IPS DF 4.7 (cell line): ENCODE measurements at regions not wholly inside any gene's neighbourhood (a gene's known extent, or its start where the extent isn't known, plus 50 kb on each side); places are given as distances from the start of the nearest gene placed in this dataset.
"Not testable (repeated sequence)": the region's sequence is repeated elsewhere in the genome, so short reads cannot be mapped to it uniquely, and the experiment has no call there.

Experiments
- DNase-seq: peaks from one replicate; pipeline ENCODE4 v3.0.0-alpha.2; 2013; ENCODE audit warnings: low spot score; ENCODE audit errors: extremely low read depth

DNA sequence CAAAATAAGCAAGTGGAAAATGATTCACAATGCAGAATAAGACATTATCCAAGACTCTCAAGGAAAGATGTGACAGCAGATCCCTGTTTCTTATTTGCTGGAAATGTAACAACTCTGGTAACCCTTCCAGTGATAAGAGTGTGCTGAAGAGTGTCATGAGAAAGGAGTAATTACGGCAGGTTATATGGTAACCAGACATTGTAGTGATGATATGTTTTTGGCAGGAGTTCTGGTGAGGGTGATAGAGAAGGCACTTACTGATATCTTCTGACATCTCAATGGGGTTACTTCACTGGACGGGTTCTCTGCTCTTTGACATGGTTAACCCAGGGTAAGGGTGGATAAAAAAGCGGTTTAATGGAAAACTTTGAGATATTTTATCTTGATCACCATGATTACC, 1270.9 kb downstream of the CDH11 start:
- no peak for DNase-seq

DNA sequence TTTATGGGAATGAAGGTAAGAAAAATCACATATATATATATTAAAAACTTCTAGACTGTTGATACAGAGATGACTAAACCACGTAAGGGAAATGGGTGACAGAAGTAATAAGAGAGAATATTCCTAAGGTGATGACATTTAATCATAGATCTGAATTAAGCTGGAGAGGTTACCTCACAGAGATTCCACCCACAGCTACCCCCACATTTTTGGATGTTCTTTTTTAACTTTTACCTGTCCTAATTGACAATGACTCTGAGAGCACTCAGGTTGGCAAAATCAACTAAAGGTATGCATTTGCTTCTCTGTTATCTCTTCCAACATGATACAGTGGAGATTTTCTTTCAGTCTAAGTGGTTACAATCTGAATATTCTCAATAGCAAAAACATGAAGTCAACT, 1280.6 kb downstream of the CDH11 start:
- DNase-seq, result no peak

DNA sequence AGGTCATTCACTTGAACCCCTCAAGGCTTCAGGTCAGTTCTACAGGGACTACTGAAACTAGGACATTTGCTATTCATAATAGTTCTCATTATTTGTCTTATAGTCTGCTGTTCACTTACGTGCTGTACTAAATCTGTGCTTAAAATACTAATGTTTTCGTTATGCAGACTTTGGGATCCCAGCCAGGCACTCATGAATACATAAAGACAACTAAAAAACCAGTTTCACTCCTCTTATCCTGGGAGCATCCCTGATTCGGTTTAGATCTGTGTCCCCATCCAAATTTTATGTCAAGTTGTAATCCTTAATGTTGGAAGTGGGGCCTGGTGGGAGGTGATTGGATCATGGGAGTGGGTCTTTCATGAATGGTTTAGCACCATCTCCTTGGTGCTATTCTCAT, 1291.8 kb downstream of the CDH11 start:
- DNase-seq, result no peak

DNA sequence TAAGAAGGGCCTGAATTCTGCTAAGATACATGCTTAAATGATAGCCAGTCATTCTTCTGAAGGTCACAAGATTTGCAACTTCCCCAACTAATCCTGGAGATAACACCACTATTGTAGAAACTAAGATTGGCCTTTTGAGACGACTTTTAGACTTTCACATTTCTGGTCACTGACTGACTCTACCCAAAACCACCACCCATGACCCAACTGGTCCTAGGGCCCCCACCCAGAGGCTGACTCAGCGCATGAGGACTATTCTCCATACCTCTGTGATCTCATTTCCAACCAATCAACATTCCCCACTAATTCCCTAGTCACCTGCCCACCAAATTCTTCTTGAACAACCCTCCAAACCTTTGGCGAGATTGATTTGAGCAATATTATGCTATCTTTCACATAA, 1299.0 kb downstream of the CDH11 start:
- no peak for DNase-seq

DNA sequence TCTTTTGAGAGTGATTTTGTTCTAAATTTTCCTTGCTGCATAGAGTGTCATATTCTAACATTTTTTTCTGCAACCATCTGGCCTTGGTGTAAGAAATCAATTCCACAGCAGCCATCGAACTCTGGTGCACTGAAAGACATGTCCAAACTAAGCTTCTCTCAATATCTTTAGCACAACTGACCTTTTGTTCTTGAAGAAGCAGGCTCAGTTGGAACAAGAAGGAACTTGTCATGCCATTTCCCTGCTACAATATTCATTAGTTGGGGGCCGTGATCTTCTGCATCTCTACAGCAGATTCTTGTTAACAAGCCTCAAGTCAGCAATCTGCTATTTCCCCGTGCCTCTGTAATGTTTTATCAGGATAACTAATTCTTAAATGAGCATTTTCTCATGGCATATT, 1305.6 kb downstream of the CDH11 start:
- no peak for DNase-seq

DNA sequence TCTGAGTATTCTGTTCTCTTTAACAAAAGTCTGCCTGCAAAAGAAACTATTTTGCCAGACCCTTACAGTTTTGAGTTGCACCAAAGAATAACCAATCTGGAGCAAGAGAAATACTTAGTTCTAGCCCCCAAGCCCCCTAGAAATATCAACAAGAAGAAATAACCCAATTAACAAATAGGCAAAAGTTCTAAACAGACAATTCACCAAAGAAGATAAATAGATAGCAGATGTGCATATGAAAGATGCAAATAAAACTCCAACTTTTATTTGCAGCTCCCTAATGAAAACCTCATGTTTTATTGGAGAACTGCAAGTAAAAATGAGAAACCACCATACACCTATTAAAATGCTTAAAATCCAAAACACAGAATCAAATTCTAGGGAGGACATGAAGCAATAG, 1308.0 kb downstream of the CDH11 start:
- DNase-seq, result no peak

DNA sequence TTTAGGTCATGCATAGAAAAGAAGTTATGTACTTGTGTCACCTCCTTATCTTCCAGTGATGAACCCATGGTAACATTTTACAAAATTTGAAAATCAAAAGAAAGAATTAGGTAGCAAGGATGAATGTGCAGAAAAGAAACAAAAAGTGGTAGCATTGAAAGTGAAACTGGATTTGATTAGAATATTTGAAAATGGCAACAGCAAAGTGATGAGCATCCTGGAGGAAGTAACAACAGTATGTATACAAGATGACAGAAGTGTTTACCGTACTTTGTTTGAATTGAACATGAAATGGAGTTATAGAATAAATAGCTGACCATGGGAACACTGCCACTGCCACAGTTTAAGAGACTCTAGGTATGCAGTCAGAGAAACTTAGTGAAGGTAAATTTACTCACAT, 1313.1 kb downstream of the CDH11 start:
- no peak for DNase-seq

DNA sequence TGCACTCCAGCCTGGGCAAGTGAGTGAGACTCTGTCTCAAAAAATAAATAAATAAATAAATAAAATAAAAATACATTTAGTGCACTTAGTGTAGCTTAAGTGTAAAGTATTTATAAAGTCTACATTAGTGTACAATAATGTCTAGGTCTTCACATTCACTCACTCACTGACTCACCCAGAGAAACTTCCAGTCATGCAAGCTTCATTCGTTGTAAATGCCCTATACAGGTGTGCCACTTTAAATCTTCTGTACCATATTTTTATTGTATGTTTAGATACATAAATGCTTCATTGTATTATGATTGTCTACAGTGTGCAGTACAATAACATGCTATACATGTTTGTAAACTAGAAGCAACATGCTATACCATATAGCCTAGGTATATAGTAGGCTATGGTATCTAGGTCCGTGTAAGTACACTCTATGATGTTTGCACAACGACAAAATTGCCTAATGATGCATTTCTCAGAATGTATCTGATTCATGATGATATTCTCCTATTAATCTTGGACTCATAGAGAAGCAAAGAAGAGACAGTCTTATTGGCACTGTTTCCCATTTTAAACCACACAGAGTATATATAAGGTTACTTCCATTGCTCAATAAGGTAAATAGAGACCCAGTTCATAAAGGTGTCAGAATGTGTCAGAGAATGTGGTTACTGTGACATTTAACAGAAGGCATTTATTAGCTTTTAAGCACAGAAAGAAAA, 1314.9 kb downstream of the CDH11 start:
- DNase-seq, result no peak

DNA sequence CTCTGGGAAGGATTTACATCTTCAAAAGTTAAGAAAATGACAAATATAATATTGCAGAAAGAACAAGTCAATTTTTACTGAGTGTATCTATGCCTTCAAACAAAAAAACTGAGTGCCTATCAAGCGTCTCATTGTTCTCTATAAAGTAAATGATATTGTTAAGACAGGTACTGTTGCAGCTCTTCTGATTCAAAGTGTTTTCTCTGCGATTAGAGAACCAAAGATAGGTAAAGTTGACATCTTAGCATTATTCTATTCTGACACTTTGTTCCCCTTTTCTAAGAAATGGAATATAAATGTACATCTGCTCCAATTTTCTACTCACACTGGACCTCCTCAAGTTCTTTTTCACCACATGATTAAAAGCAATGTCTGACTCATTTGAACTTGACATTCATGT, 1317.7 kb downstream of the CDH11 start:
- DNase-seq, result no peak

DNA sequence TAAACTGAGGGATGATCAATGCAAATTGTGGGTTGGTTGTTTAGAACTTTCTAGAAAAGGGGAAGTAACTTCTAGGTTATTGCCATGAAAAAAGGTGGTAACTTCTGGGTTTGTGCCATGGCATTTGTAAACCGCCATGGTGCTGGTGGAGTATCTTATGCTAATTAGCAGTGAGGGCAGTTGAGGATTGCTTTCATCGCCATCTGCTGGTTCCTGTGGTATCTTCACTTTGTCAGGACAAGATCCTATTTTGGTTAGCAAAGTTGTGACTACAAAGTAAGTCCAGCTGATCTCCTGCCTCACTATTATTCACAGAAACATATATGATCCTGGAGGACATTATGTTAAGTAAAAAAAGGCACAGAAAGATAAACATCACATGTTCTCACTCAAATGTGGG, 1332.3 kb downstream of the CDH11 start:
- DNase-seq, result no peak

DNA sequence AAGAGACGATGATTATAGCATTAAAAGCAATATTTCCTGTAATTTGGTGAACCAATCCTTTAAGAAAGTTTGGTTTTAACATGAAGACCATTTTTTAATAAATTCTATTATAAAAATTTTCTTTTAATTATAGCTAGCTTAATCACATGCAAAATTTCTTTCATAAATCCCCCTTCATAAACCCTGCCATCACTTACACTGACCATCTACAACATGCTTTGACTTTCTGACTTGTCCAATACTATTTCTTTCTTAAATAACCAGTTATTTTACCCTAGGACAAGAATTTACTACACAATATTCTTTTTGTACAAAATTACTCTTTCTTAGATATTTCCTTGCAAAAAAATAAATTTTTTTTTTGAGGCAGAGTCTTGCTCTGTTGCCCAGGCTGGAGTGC, 1334.8 kb downstream of the CDH11 start:
- no peak for DNase-seq

DNA sequence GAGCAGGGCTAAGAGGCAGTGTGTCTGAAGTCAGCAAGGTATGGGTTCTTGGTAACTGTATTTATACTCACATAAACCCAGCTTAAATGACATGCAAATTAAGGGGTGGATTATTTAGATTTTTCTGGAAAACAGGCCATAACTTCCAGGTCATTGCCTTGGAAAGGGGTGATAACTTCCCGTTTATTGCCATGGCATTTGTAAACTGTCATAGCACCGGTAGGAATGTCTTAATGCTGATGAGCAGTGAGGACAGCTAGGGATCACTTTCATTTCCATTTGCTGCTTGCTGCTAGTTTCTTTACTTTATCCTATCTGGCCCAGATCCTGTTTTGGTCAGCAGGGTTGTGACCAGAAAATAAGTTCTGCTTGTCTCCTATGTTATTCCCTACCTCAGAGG, 1336.7 kb downstream of the CDH11 start:
- no peak for DNase-seq

DNA sequence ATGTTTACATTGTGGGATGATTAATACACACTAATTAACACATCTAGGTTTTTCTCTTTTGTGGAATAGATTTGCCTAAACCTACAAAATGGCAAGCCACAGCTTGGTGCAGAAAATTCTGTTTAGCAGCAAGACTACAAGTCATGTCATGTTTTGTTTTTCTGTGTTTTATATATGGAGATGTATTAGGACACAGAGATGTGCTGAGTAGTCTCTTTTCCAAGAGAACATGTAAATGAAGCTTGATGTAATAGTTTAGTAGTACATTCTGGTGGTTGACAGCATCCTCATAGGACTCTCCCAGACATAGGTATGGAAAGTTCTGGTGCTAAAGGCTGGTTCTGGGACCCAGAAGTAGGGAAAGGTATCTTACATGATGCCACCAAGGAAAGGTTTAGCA, 1345.4 kb downstream of the CDH11 start:
- no peak for DNase-seq

DNA sequence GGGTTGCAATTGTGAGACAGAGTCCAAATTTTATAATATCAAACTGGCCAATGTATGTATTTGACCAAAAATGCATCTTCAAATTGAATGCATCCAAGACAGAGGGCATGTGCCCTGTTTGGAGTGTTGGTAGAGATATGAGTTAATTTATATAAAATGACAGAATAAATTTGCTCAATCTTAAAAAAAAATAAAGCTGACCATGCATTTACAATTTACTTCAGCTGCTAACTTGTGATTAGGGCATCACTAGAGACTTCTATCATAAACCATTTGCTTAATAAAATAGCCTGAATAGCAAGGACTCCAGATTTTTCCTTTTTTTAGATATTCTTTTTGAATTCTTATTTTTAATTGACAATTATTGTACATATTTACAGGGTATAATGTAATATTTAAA, 1345.8 kb downstream of the CDH11 start:
- no peak for DNase-seq

DNA sequence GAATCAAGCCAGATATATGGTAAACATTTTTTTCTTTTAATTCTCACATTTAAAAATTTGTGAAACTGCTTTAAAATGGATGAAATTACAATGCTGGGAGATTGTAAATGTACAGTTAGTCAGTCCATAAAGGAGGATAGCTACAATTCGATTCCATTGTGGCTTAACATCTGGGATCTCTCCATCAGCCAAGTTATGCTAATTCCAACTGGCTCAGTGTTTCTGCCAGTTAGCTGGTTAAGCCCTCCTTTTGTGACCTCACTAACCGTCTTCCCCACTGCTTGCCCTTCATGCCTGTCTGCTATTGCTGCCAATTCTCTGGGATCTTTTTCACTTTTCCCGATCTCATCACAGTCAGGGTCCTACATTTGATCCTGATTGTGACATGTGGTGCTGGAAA, 1347.6 kb downstream of the CDH11 start:
- no peak for DNase-seq

DNA sequence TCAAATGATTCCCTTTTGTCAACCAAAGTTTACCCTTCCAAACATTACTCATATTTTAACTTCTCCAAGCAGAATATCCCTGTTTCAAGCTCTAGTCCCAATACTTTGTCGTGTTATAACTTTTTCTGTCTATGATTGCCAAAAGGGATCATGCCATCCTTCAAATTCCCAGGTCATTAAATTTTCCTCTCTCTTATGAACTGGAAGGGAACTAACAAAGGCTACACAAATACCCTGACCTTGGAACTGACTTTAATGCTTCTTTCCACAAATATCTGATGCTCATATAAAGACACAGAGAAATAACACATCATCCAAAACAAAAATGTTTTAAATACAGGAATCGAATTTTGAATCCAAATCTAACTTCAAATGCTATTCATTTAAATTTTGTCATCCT, 1352.7 kb downstream of the CDH11 start:
- DNase-seq, result no peak

DNA sequence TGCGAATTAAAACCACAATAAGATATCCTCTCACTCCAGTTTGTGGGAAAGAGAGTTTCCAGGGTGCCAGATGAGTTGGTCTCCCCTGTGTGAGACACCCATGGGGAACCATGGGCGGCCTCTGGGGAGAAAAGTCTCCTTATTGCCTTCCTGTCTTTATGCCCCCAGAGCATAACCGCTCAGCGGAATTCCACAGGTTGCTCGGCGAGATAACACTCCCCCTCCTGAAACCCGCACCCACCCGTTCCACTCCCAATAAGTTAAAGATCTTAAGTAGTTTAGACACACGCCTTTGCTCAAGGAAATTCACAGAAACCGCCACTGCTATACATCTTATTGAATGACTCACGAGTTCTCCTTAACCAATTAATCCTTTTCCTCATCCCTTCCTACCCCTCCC, 1361.6 kb downstream of the CDH11 start:
- DNase-seq, result not testable (repeated sequence)

DNA sequence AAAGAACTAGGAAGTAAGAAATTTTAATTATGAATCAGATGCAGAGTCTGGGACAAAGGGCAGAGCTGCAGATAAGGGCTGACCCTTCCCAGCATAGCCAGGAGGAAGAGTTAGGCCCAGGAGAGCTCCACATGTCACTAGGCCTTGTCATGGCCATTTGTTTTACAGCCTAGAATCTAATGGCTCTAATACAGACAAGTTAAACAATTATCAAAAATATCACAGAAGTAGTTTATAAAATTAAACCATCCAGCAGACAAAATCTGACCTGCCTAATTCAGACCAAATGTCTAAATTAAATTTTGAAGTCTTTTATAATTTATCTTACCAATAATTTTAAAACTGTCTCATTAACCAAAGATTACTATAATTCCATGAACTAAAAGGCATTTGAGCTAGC, 1369.5 kb downstream of the CDH11 start:
- no peak for DNase-seq

DNA sequence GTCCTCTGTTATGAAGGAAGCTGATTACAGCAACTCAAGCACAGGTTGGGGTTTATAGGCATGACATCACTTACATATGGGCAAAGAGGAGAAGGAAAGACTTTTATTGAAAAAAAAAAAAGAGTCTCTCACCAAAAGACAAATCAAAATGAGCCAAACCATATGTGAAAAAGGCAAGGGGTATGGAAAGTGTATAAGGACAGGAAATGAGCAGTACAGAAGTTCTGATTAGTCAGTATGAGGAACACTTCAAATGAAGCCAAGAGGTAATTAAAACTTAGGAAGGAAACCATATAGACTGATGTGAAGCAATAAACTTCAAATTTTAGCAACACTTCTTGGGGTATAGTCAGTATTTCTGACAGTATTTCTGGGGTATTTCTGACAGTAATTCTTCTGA, 1372.6 kb downstream of the CDH11 start:
- no peak for DNase-seq

DNA sequence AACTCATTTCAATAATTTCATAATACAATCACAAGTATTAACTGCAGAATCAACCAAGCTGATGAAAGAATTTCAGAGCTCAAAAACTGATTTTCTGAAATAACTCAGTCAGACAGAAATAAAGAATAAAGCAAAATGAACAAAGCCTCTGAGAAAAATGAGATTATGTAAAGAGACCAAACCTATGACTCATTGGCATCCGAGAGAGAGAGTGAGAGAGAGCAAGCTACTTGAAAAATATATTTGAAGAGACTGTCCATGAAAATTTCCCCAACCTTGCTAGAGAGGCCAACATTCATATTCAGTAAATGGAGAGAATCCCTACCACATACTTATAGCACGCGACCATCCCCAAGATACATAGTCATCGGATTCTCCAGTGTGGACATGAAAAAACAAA, 1376.4 kb downstream of the CDH11 start:
- DNase-seq, result no peak

DNA sequence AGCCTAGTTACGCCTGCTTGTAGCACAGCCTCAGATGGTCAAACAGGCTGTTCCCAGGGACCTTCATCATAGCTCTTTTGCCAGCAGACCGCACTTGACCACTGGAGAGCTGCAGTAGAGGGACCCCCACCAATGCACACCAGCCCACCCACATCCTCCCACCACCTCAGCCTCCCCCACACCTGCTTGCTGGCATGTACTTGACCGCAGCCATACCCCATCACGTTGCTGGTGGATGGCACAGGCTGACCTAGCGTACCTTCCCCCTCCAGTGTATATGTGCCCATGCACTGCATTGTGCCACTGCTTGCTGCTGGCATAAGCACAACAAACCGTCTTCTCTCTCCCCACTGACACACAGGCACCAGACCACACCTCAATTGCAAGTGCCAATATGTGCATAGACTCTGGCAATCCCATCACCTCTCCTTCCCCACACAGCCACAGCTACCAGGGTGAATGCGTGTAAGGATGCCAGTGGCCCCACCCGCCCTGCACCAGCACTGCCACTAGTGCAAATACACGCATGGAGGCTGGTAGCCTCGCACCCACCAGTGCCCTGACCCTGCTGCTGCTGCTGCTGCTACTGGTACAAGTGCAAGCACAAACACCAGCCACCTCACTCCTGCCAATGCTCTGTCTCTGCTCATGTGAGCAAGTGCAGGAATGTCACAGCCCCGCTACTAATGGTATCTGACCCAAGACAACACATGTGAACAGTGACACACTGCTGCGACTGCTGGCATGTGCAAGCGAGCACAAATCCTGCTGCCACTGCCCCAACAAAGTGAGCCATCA, 1377.6 kb downstream of the CDH11 start:
- no peak for DNase-seq

DNA sequence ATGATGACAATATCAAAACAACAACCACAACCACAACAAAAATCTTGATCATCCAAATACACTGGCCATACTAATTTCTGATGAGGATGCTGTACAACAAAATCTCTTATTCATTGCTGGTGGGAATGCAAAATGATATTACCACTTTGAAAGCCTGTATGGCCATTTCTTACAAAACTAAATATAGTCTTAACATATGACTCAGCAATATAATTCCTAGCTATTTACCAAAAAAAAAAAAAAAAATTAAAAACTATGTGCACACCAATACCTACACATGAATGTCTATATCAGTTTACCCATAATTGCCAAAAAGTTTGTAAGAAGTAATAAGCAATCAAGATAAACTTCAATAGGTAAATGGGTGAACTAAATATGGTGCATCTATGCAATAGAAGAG, 1379.7 kb downstream of the CDH11 start:
- DNase-seq, result no peak

DNA sequence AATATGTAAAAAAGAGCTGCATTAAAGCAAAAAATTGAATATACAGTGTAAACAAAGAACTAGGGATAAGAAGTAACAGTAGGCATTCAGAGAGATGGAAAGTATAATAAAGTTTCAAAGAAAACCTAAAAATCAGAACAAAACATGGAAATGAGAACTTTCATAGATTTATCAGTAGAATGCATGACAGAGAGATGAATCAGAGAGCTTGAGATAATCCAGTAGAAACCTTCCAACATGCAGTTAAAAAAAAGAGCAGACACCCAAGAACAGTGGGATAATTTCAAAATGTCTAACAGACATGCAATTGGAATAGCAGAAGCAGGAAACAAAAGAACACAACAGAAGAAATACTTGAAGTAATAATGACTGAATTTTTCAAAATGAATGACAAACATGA, 1384.2 kb downstream of the CDH11 start:
- DNase-seq, result no peak
